CD4-positive, alpha-beta T cell (primary cell): ENCODE measurements at regions not wholly inside any gene's neighbourhood (a gene's known extent, or its start where the extent isn't known, plus 50 kb on each side); places are given as distances from the start of the nearest gene placed in this dataset.

Source experiments
- ATAC-seq: fragments of 200-7000 bp; cut with Tn5 transposase; one replicate; pipeline ENCODE4 v1.10.0; 2022; ENCODE audit warnings: mild to moderate bottlenecking; ENCODE audit not compliant: poor library complexity
- CTCF ChIA-PET: fragments of 350-600 bp; sonication (Branson Sonifier 250); formaldehyde crosslinking; loops from one replicate; lab custom pipeline; 2021; ENCODE audit warnings: antibody characterized with exemption, inconsistent platforms; lab: Charles Lee
- POLR2A ChIA-PET: fragments of 350-600 bp; sonication (Branson Sonifier 250); formaldehyde crosslinking; loops from one replicate; lab custom pipeline; 2021; ENCODE audit warnings: antibody characterized with exemption, inconsistent platforms; lab: Charles Lee
- DNase-seq, 14 experiments: peaks; one replicate each; pipeline ENCODE4 v3.0.0-alpha.2; 2013 to 2020; ENCODE audit warnings: mixed read lengths in 2 of 14
- H3K27ac ChIP-seq, 2 donors: one replicate each; pipeline versions ENCODE4 v1.5.1 to v1.7.0; 2013; ENCODE audit warnings: low read length in 2 of 2, low read depth in 1 of 2, mild to moderate bottlenecking in 1 of 2
- H3K27me3 ChIP-seq, 2 experiments: 1 replicate in 1 of 2; 2 replicates in 1 of 2; pipeline versions ENCODE4 v1.6.1 to v1.7.0; 2013; ENCODE audit warnings: low read length in 2 of 2, control low read depth in 1 of 2, mild to moderate bottlenecking in 1 of 2, moderate library complexity in 1 of 2; ENCODE audit not compliant: insufficient read depth in 2 of 2, control insufficient read depth in 1 of 2
- H3K36me3 ChIP-seq: one replicate; pipeline ENCODE4 v1.6.1; 2013; ENCODE audit warnings: low read length, control low read depth; ENCODE audit not compliant: insufficient read depth
- H3K4me1 ChIP-seq: one replicate; pipeline ENCODE4 v1.6.1; 2013; ENCODE audit warnings: low read length, control low read depth; ENCODE audit not compliant: insufficient read depth
- H3K4me3 ChIP-seq: one replicate; pipeline ENCODE4 v1.5.1; 2013; ENCODE audit warnings: mild to moderate bottlenecking, low read length, moderate library complexity
- H3K9me3 ChIP-seq, 2 experiments: 1 replicate in 1 of 2; 2 replicates in 1 of 2; pipeline versions ENCODE4 v1.6.1 to v1.7.0; 2013; ENCODE audit warnings: low read length in 2 of 2, mild to moderate bottlenecking in 2 of 2, control low read depth in 1 of 2, moderate library complexity in 1 of 2; ENCODE audit not compliant: control insufficient read depth in 1 of 2, insufficient read depth in 1 of 2
- H3K27ac Mint-ChIP-seq: one replicate; pipeline ENCODE4 v1.8.0; 2020; ENCODE audit warnings: mixed read lengths
- H3K27me3 Mint-ChIP-seq: one replicate; pipeline ENCODE4 v1.8.0; 2021; ENCODE audit warnings: mixed read lengths
- H3K36me3 Mint-ChIP-seq: one replicate; pipeline ENCODE4 v1.8.0; 2021; ENCODE audit warnings: low read depth, mixed read lengths
- H3K4me1 Mint-ChIP-seq: one replicate; pipeline ENCODE4 v1.8.0; 2021; ENCODE audit warnings: low read depth, mixed read lengths
- H3K4me3 Mint-ChIP-seq: one replicate; pipeline ENCODE4 v1.8.0; 2020; ENCODE audit warnings: mild to moderate bottlenecking, mixed read lengths
- H3K9me3 Mint-ChIP-seq: one replicate; pipeline ENCODE4 v1.8.0; 2020; ENCODE audit warnings: mixed read lengths
- intact Hi-C, 2 experiments: fragments of 100-400 bp; cut with DNase I in 1 of 2; cut with micrococcal nuclease in 1 of 2; formaldehyde crosslinking; loops; one replicate each; pipeline versions ENCODE4 v1.15.1 to v1.9.0; 2023 to 2025; cut with DNase I, micrococcal nuclease
- TF ChIP-seq, protein P1 (sequence below): fragments of 200-600 bp; IDR thresholded peaks from one replicate; pipeline ENCODE4 v1.8.0; 2022; ENCODE audit warnings: antibody characterized with exemption, mild to moderate bottlenecking

DNA sequence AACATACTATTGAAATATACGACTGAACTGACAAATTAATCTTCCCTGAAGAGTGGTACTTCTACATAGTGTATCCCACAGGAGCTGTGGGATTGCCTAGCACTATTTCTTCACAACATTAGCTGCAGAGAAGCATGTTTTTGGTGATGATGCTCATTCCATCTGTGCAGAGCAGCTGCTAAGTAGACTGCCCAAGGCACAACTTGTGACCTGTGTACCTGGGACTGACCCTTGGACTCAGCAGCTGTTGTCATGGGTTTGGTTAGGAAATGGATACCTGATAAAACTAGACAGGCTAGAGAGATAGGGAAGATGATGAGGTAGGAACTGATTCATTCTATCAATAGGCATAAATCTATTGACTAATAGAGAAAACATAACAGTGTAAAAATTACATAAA is 1204.0 kb downstream of the DSC3 start:
- Mint-ChIP-seq H3K4me3 (no peak overlapping the region), H3K4me1 (no peaks in the 10 kb centered on the region), H3K36me3 (no peaks in the 10 kb centered on the region), H3K9me3 (peaks cover 19% of the 10 kb centered on the region), H3K27ac (no peak overlapping the region), H3K27me3 (no peaks in the 10 kb centered on the region)
- POLR2A ChIA-PET: no interaction called here
- H3K27me3 ChIP-seq: no peaks in the 10 kb centered on the region
- CTCF ChIA-PET: no interaction called here
- no peak overlapping the region for H3K27ac ChIP-seq
- ATAC-seq (no peak), DNase-seq (no peak)
- intact Hi-C loops: no loop called here
- TF ChIP-seq, protein P1, sequence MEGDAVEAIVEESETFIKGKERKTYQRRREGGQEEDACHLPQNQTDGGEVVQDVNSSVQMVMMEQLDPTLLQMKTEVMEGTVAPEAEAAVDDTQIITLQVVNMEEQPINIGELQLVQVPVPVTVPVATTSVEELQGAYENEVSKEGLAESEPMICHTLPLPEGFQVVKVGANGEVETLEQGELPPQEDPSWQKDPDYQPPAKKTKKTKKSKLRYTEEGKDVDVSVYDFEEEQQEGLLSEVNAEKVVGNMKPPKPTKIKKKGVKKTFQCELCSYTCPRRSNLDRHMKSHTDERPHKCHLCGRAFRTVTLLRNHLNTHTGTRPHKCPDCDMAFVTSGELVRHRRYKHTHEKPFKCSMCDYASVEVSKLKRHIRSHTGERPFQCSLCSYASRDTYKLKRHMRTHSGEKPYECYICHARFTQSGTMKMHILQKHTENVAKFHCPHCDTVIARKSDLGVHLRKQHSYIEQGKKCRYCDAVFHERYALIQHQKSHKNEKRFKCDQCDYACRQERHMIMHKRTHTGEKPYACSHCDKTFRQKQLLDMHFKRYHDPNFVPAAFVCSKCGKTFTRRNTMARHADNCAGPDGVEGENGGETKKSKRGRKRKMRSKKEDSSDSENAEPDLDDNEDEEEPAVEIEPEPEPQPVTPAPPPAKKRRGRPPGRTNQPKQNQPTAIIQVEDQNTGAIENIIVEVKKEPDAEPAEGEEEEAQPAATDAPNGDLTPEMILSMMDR: no peak
- H3K9me3 ChIP-seq: peaks cover 0 to 9% of the 10 kb centered on the region in 2 experiments
- H3K4me3 ChIP-seq: no peak overlapping the region
- no peaks in the 10 kb centered on the region for H3K4me1 ChIP-seq
- H3K36me3 ChIP-seq: no peaks in the 10 kb centered on the region

DNA sequence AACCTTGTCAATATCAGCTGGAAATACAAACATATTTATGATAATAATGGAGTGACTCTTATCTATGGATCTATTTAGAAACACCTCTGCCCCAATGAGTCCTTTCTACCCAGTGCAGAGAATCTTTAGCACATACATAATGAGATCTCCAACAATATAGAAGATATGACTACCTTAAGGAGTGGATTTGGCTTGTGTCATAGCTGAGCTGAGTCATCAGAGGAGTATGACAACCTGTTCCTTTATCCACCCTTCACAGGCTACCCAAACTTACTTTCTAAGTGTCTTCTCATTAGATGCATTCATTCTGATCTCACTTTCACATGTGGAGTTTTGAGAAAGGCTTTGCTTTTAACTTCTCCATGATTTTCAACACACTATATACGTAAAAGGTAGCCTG is 1218.9 kb downstream of the DSC3 start:
- Mint-ChIP-seq H3K27me3 (no peaks in the 10 kb centered on the region), H3K36me3 (no peaks in the 10 kb centered on the region), H3K9me3 (peaks cover 15% of the 10 kb centered on the region), H3K4me1 (no peaks in the 10 kb centered on the region), H3K27ac (no peak overlapping the region), H3K4me3 (no peak overlapping the region)
- Histone ChIP-seq H3K27ac (no peak overlapping the region), H3K9me3 (no peaks in the 10 kb centered on the region), H3K36me3 (no peaks in the 10 kb centered on the region), H3K4me3 (no peak overlapping the region), H3K4me1 (no peaks in the 10 kb centered on the region), H3K27me3 (no peaks in the 10 kb centered on the region)
- no peak for ATAC-seq
- no peak for DNase-seq
- intact Hi-C loops: no loop called here
- TF ChIP-seq, protein P1: no peak
- ChIA-PET CTCF (no interaction called here), POLR2A (no interaction called here)

DNA sequence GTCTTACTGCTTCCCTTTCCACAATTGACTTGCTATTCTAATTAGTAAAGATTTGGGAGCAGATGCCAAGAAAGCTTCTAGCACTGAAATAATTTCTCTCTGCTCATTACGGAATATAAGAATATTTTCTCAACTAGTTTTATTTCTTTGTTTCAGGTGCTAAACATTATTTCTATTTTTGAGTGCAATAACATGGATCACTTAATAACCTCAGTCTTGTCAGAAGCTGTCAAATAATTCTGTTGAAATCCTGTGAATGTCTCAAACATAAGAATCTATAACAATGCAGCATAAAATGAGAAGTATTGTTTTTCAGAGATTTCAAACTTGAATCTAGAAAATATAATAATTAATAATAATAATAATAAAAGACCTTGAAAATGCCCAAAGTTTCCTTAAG is 1221.0 kb downstream of the DSC3 start:
- ChIA-PET CTCF (no interaction called here), POLR2A (no interaction called here)
- Mint-ChIP-seq H3K9me3 (peaks cover 19% of the 10 kb centered on the region), H3K4me3 (no peak overlapping the region), H3K4me1 (no peaks in the 10 kb centered on the region), H3K36me3 (no peaks in the 10 kb centered on the region), H3K27me3 (no peaks in the 10 kb centered on the region), H3K27ac (no peak overlapping the region)
- DNase-seq: no peak
- H3K27me3 ChIP-seq: no peaks in the 10 kb centered on the region
- H3K27ac ChIP-seq: no peak overlapping the region
- no peak for ATAC-seq
- H3K36me3 ChIP-seq: no peaks in the 10 kb centered on the region
- H3K4me1 ChIP-seq: no peaks in the 10 kb centered on the region
- TF ChIP-seq, protein P1: no peak
- peaks cover 0 to 4% of the 10 kb centered on the region in 2 experiments for H3K9me3 ChIP-seq
- intact Hi-C loops: no loop called here
- H3K4me3 ChIP-seq: no peak overlapping the region
